Neural cell (in vitro differentiated cells): ENCODE measurements at regions not wholly inside any gene's neighbourhood (a gene's known extent, or its start where the extent isn't known, plus 50 kb on each side); places are given as distances from the start of the nearest gene placed in this dataset.

Experiments used
- H2AFZ ChIP-seq: fragments of 200-600, 300-800 bp; sonication (generic), shearing (Covaris generic); 2 replicates; pipeline ENCODE4 v1.6.0; 2014; ENCODE audit warnings: low read depth, mild to moderate bottlenecking, antibody characterized with exemption, low read length, moderate library complexity
- H3F3A ChIP-seq: fragments of 200-600 bp; shearing (Covaris generic); 2 replicates; pipeline ENCODE4 v1.6.1; 2016; ENCODE audit warnings: mild to moderate bottlenecking, moderate library complexity, mixed read lengths, antibody characterized with exemption, low read length; ENCODE audit not compliant: insufficient read depth, poor library complexity, severe bottlenecking
- H3K27ac ChIP-seq: fragments of 200-600, 300-800 bp; sonication (generic), shearing (Covaris generic); 2 replicates; pipeline ENCODE4 v1.5.1; 2014; ENCODE audit warnings: mild to moderate bottlenecking, low read length, moderate library complexity
- H3K27me3 ChIP-seq: fragments of 300-800, 200-600 bp; sonication (generic), shearing (Covaris generic); 2 replicates; pipeline ENCODE4 v1.6.0; 2014; ENCODE audit warnings: mild to moderate bottlenecking, low read depth, low read length, moderate library complexity; ENCODE audit not compliant: insufficient read depth
- H3K36me3 ChIP-seq: fragments of 300-800, 200-600 bp; sonication (generic), shearing (Covaris generic); 2 replicates; pipeline ENCODE4 v1.5.1; 2014; ENCODE audit warnings: mild to moderate bottlenecking, antibody characterized with exemption, low read length, moderate library complexity; ENCODE audit not compliant: insufficient read depth
- H3K4me2 ChIP-seq: fragments of 300-800, 200-600 bp; sonication (generic), shearing (Covaris generic); 2 replicates; pipeline ENCODE4 v1.6.0; 2014; ENCODE audit warnings: mild to moderate bottlenecking, low read length
- H3K4me3 ChIP-seq: fragments of 300-800, 200-600 bp; sonication (generic), shearing (Covaris generic); 2 replicates; pipeline ENCODE4 v1.5.1; 2014; ENCODE audit warnings: mild to moderate bottlenecking, low read length, moderate library complexity
- H3K79me2 ChIP-seq: fragments of 200-600 bp; shearing (Covaris generic); replicated peaks from 2 replicates; pipeline ENCODE4 v1.6.0; 2014; ENCODE audit warnings: mild to moderate bottlenecking, low read length, moderate library complexity; ENCODE audit not compliant: insufficient read depth
- H3K9ac ChIP-seq: fragments of 300-800, 200-600 bp; sonication (generic), shearing (Covaris generic); 2 replicates; pipeline ENCODE4 v1.6.1; 2016; ENCODE audit warnings: mild to moderate bottlenecking, low read length, mixed read lengths
- H3K9me2 ChIP-seq: fragments of 200-600 bp; shearing (Covaris generic); 2 replicates; pipeline ENCODE4 v1.6.1; 2016; ENCODE audit warnings: mild to moderate bottlenecking, low read length, mixed read lengths; ENCODE audit not compliant: insufficient read depth
- H3K9me3 ChIP-seq: fragments of 200-600, 300-800 bp; sonication (generic), shearing (Covaris generic); 2 replicates; pipeline ENCODE4 v1.6.1; 2016; ENCODE audit warnings: mild to moderate bottlenecking, mixed run types, low read length, moderate library complexity, mixed read lengths
- H4K20me1 ChIP-seq: fragments of 200-600 bp; shearing (Covaris generic); 2 replicates; pipeline ENCODE4 v1.6.1; 2016; ENCODE audit warnings: mild to moderate bottlenecking, mixed run types; ENCODE audit not compliant: insufficient read depth
- EP300 ChIP-seq: fragments of 450-650 bp; conservative IDR thresholded peaks from 2 replicates; pipeline ENCODE4 v1.6.1; 2014; ENCODE audit warnings: antibody characterized with exemption, mild to moderate bottlenecking, moderate library complexity; ENCODE audit not compliant: poor library complexity, severe bottlenecking
- EZH2 ChIP-seq: fragments of 200-600, 300-800 bp; shearing (Covaris generic), sonication (generic); IDR thresholded peaks from 2 replicates; pipeline ENCODE4 v1.6.1; 2014; ENCODE audit warnings: antibody characterized with exemption, low read length, borderline replicate concordance, mild to moderate bottlenecking; ENCODE audit not compliant: insufficient read depth, poor library complexity, severe bottlenecking
- MXI1 ChIP-seq: fragments of 450-650 bp; conservative IDR thresholded peaks from 2 replicates; pipeline ENCODE4 v1.6.1; 2014; ENCODE audit warnings: antibody characterized with exemption, mild to moderate bottlenecking; ENCODE audit not compliant: poor library complexity, severe bottlenecking
- POLR2AphosphoS5 ChIP-seq: IDR thresholded peaks from 2 replicates; pipeline ENCODE4 v1.6.1; 2012
- RAD21 ChIP-seq: fragments of 450-650 bp; conservative IDR thresholded peaks from 2 replicates; pipeline ENCODE4 v1.6.1; 2014; ENCODE audit warnings: antibody characterized with exemption, mild to moderate bottlenecking, moderate library complexity
- SMC3 ChIP-seq: fragments of 450-650 bp; conservative IDR thresholded peaks from 2 replicates; pipeline ENCODE4 v1.6.1; 2014; ENCODE audit warnings: antibody characterized with exemption, mild to moderate bottlenecking, moderate library complexity; ENCODE audit not compliant: poor library complexity
- TAF1 ChIP-seq: IDR thresholded peaks from 2 replicates; pipeline ENCODE4 v1.6.1; 2012; ENCODE audit warnings: low read depth
- TF ChIP-seq, protein P1 (sequence below): fragments of 450-650 bp; IDR thresholded peaks from 2 replicates; pipeline ENCODE4 v1.5.1; 2014; ENCODE audit warnings: antibody characterized with exemption, mild to moderate bottlenecking, moderate library complexity; ENCODE audit not compliant: poor library complexity, severe bottlenecking
- TF ChIP-seq, protein P2 (sequence below): IDR thresholded peaks from 2 replicates; pipeline ENCODE4 v1.6.1; 2012; ENCODE audit warnings: borderline replicate concordance

DNA sequence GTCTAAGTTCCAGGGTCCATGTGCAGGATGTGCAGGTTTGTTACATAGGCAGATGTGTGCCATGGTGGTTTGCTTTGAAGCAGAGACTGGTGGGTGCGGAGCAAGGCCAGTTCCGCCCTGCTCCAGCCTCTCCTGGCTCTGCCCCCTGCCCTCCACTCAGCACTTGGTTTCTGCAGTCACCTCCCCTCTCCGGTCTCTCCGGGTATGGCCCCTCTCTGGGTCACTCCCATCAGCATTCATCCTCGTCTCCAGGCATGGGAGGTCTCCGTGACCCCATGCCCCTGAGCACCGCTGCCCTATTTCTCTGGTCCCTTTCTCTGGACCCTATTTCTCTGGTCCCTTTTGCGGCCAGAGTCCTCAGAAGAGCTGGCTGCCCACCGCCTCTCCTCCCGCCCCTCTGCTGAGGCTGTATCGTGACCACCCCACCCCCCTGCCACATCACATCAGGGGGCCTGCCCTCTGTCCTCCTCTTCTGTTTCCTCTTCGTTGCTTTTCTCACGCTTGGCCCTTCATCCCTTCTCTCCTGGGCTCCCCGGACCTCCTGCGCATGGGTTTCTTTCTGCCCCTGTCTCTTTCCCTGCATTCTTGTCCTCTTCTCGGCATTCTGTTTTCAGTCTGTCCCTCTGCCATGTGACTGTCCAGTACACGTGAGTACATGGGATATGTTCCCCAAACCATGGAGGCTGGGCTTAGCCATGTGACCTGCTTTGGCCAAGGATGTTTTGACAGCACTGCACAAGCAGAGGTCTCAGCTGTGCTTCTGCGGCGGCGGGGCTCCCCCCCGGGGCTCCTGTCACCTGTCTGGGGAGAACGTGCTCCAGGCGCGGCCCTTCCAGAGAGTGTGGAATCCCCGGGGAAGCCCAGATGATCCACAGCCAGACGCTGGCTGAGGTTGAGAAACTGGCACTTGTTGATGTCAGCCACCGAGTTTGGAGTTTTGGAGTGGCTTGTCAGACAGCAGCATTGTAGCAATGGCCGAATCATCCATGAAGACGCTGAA is 54.4 kb upstream of the C1orf174 start:
- Histone ChIP-seq H3K27ac (no peak overlapping the region), H3F3A (no peaks in the 10 kb centered on the region), H3K27me3 (no peaks in the 10 kb centered on the region), H3K9me3 (no peaks in the 10 kb centered on the region), H2AFZ (no peak overlapping the region), H3K4me3 (no peak overlapping the region), H3K4me2 (no peak overlapping the region), H3K36me3 (no peaks in the 10 kb centered on the region), H3K9me2 (no peaks in the 10 kb centered on the region), H3K79me2 (no peaks in the 10 kb centered on the region), H4K20me1 (no peaks in the 10 kb centered on the region), H3K9ac (no peak overlapping the region)
- TF ChIP-seq POLR2AphosphoS5 (no peak), RAD21 (no peak), MXI1 (no peak), SMC3 (no peak), EP300 (no peak), EZH2 (no peak), TAF1 (no peak)
- TF ChIP-seq, protein P1, sequence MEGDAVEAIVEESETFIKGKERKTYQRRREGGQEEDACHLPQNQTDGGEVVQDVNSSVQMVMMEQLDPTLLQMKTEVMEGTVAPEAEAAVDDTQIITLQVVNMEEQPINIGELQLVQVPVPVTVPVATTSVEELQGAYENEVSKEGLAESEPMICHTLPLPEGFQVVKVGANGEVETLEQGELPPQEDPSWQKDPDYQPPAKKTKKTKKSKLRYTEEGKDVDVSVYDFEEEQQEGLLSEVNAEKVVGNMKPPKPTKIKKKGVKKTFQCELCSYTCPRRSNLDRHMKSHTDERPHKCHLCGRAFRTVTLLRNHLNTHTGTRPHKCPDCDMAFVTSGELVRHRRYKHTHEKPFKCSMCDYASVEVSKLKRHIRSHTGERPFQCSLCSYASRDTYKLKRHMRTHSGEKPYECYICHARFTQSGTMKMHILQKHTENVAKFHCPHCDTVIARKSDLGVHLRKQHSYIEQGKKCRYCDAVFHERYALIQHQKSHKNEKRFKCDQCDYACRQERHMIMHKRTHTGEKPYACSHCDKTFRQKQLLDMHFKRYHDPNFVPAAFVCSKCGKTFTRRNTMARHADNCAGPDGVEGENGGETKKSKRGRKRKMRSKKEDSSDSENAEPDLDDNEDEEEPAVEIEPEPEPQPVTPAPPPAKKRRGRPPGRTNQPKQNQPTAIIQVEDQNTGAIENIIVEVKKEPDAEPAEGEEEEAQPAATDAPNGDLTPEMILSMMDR = no peak
- TF ChIP-seq, protein P2, sequence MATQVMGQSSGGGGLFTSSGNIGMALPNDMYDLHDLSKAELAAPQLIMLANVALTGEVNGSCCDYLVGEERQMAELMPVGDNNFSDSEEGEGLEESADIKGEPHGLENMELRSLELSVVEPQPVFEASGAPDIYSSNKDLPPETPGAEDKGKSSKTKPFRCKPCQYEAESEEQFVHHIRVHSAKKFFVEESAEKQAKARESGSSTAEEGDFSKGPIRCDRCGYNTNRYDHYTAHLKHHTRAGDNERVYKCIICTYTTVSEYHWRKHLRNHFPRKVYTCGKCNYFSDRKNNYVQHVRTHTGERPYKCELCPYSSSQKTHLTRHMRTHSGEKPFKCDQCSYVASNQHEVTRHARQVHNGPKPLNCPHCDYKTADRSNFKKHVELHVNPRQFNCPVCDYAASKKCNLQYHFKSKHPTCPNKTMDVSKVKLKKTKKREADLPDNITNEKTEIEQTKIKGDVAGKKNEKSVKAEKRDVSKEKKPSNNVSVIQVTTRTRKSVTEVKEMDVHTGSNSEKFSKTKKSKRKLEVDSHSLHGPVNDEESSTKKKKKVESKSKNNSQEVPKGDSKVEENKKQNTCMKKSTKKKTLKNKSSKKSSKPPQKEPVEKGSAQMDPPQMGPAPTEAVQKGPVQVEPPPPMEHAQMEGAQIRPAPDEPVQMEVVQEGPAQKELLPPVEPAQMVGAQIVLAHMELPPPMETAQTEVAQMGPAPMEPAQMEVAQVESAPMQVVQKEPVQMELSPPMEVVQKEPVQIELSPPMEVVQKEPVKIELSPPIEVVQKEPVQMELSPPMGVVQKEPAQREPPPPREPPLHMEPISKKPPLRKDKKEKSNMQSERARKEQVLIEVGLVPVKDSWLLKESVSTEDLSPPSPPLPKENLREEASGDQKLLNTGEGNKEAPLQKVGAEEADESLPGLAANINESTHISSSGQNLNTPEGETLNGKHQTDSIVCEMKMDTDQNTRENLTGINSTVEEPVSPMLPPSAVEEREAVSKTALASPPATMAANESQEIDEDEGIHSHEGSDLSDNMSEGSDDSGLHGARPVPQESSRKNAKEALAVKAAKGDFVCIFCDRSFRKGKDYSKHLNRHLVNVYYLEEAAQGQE = no peak

DNA sequence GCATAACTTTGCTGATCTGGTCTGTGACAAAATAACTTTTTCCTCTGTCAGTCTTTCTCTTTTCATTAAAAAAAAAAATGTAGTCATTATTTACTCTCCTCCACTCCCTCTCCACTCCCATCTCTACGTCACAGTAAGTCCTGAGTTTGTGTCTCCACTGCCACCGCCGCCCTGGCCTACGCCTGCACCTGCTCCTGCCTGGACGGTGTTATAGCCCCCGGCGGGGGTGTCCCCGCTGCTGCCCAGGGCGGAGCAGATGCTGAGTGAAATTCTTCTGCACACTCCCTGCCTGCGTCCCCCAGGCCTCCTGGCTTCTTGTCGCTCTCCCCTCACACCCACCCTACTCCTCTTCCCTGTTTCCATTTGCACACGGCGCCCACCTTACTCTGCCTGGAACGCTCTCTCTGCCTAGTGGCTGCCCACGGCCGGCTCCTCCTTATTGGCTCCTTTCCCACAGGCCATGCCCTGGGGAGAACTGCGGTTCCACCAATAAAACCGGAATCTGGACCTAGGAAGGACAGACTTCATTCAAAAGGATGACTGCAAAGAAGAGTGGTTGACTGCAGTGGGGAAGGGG is 55.2 kb upstream of the C1orf174 start:
- TF ChIP-seq EZH2 (no peak), SMC3 (no peak), POLR2AphosphoS5 (no peak), RAD21 (no peak), EP300 (no peak), TAF1 (no peak), MXI1 (no peak)
- TF ChIP-seq, protein P2 = no peak
- TF ChIP-seq, protein P1 = no peak
- Histone ChIP-seq H3K27ac (no peak overlapping the region), H3K9me2 (no peaks in the 10 kb centered on the region), H3K36me3 (no peaks in the 10 kb centered on the region), H3K9ac (no peak overlapping the region), H4K20me1 (no peaks in the 10 kb centered on the region), H3K27me3 (no peaks in the 10 kb centered on the region), H3K9me3 (no peaks in the 10 kb centered on the region), H3F3A (no peaks in the 10 kb centered on the region), H3K4me3 (no peak overlapping the region), H3K4me2 (no peak overlapping the region), H2AFZ (no peak overlapping the region), H3K79me2 (no peaks in the 10 kb centered on the region)
